ENCODE measurements at regions not wholly inside any gene's neighbourhood (a gene's known extent, or its start where the extent isn't known, plus 50 kb on each side); places are given as distances from the start of the nearest gene placed in this dataset.

- no peaks in the 10 kb centered on the region for H3F3A ChIP-seq (ENCODE audit: insufficient read depth)
- H3K9me3 ChIP-seq (ENCODE audit: insufficient read depth, low read length) = no peaks in the 10 kb centered on the region
- no peaks in the 10 kb centered on the region for H3K36me3 ChIP-seq (ENCODE audit: low read length)
- H3K4me2 ChIP-seq (ENCODE audit: low read depth, low read length, poor library complexity, severe bottlenecking) = no peak overlapping the region
- H4K20me1 ChIP-seq (ENCODE audit: low read depth, low read length) = no peaks in the 10 kb centered on the region
- H3K27ac ChIP-seq (ENCODE audit: low read depth, low read length) = no peak overlapping the region
- H3K27me3 ChIP-seq (ENCODE audit: low read length) = no peaks in the 10 kb centered on the region
- no peak for TF ChIP-seq CTCF (IDR thresholded peaks at IDR 0.05; ENCODE audit: insufficient read depth, low read length, poor library complexity, severe bottlenecking)
- no peak for TF ChIP-seq EZH2phosphoT487 (conservative IDR thresholded peaks at IDR 0.05; ENCODE audit: low read length)
- no peak overlapping the region for H2AFZ ChIP-seq (ENCODE audit: low read depth, low read length, severe bottlenecking)
- H3K4me3 ChIP-seq (ENCODE audit: insufficient read depth, low read length, poor library complexity, severe bottlenecking) = no peak overlapping the region
- H3K79me2 ChIP-seq (ENCODE audit: insufficient read depth, low read length) = no peaks in the 10 kb centered on the region
- H3K9ac ChIP-seq (ENCODE audit: low read length) = no peak overlapping the region
- no peaks in the 10 kb centered on the region for H3K9me2 ChIP-seq (replicated peaks; ENCODE audit: insufficient read depth, low read length)
Observed at GRCh38 chr3:72213296-72214065, 428.5 kb upstream of the PROK2 start.

- Histone ChIP-seq H3K79me2 (ENCODE audit: insufficient read depth, low read length) (no peaks in the 10 kb centered on the region), H3K4me3 (ENCODE audit: insufficient read depth, low read length, poor library complexity, severe bottlenecking) (no peak overlapping the region), H3K9me3 (ENCODE audit: insufficient read depth, low read length) (no peaks in the 10 kb centered on the region), H3K27ac (ENCODE audit: low read depth, low read length) (no peak overlapping the region), H3K36me3 (ENCODE audit: low read length) (no peaks in the 10 kb centered on the region), H3K9ac (ENCODE audit: low read length) (no peak overlapping the region), H3K4me2 (ENCODE audit: low read depth, low read length, poor library complexity, severe bottlenecking) (no peak overlapping the region), H2AFZ (ENCODE audit: low read depth, low read length, severe bottlenecking) (no peak overlapping the region), H3K27me3 (ENCODE audit: low read length) (no peaks in the 10 kb centered on the region), H3K9me2 (replicated peaks; ENCODE audit: insufficient read depth, low read length) (no peaks in the 10 kb centered on the region), H3F3A (ENCODE audit: insufficient read depth) (no peaks in the 10 kb centered on the region), H4K20me1 (ENCODE audit: low read depth, low read length) (no peaks in the 10 kb centered on the region)
- TF ChIP-seq CTCF (IDR thresholded peaks at IDR 0.05; ENCODE audit: insufficient read depth, low read length, poor library complexity, severe bottlenecking) (no peak), EZH2phosphoT487 (conservative IDR thresholded peaks at IDR 0.05; ENCODE audit: low read length) (no peak)
Observed at GRCh38 chr3:72212396-72212795, 427.4 kb upstream of the PROK2 start.

- Histone ChIP-seq H3K36me3 (ENCODE audit: low read length) (no peaks in the 10 kb centered on the region), H3K9me3 (ENCODE audit: insufficient read depth, low read length) (no peaks in the 10 kb centered on the region), H3K27ac (ENCODE audit: low read depth, low read length) (no peak overlapping the region), H3K79me2 (ENCODE audit: insufficient read depth, low read length) (no peaks in the 10 kb centered on the region), H3K4me3 (ENCODE audit: insufficient read depth, low read length, poor library complexity, severe bottlenecking) (no peak overlapping the region), H3K27me3 (ENCODE audit: low read length) (no peaks in the 10 kb centered on the region), H2AFZ (ENCODE audit: low read depth, low read length, severe bottlenecking) (no peak overlapping the region), H3F3A (ENCODE audit: insufficient read depth) (no peaks in the 10 kb centered on the region), H3K9me2 (replicated peaks; ENCODE audit: insufficient read depth, low read length) (no peaks in the 10 kb centered on the region), H3K9ac (ENCODE audit: low read length) (no peak overlapping the region), H4K20me1 (ENCODE audit: low read depth, low read length) (no peaks in the 10 kb centered on the region), H3K4me2 (ENCODE audit: low read depth, low read length, poor library complexity, severe bottlenecking) (no peak overlapping the region)
- TF ChIP-seq EZH2phosphoT487 (conservative IDR thresholded peaks at IDR 0.05; ENCODE audit: low read length) (no peak), CTCF (IDR thresholded peaks at IDR 0.05; ENCODE audit: insufficient read depth, low read length, poor library complexity, severe bottlenecking) (no peak)
Observed at GRCh38 chr3:72210261-72210660, 425.3 kb upstream of the PROK2 start.

Data from SU-DHL-6 (cell line).